ENCODE measurements at regions not wholly inside any gene's neighbourhood (a gene's known extent, or its start where the extent isn't known, plus 50 kb on each side); places are given as distances from the start of the nearest gene placed in this dataset.

DNA sequence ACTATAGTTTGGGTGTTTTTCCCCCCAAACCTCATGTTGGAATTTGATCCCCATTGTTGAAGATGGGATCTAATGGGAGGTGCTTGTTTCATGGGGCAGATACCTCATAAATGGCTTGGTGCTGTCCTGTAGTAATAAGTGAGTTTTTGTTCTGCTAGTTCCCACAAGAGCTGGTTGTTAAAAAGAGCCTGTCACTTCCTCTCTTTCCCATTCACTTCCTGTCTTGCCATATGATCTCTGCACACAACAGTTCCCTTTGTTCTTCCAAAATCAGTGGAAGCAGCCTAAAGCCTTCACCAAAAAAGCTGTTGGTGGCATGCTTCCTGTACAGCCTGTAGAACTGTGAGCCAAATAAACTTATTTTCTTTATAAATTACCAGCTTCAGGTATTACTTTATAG, 768.2 kb upstream of the VRK2 start:
- H3K4me3 ChIP-seq, result no peak overlapping the region
- DNase-seq, result no peak
- no peak for ATAC-seq
- H3K27ac ChIP-seq, result no peak overlapping the region
- no peaks in the 10 kb centered on the region for H3K36me3 ChIP-seq (ENCODE audit: insufficient read depth in 1 of 2, low read depth in 1 of 2)
- intact Hi-C loops (cut with DNase I), result no loop called here
- H3K4me1 ChIP-seq, result no peaks in the 10 kb centered on the region
- H3K9me3 ChIP-seq, result peaks cover 3% of the 10 kb centered on the region
- H3K27me3 ChIP-seq (ENCODE audit: insufficient read depth in 3 of 3, low read length in 2 of 3), result no peaks in the 10 kb centered on the region
- TF ChIP-seq, protein P1, sequence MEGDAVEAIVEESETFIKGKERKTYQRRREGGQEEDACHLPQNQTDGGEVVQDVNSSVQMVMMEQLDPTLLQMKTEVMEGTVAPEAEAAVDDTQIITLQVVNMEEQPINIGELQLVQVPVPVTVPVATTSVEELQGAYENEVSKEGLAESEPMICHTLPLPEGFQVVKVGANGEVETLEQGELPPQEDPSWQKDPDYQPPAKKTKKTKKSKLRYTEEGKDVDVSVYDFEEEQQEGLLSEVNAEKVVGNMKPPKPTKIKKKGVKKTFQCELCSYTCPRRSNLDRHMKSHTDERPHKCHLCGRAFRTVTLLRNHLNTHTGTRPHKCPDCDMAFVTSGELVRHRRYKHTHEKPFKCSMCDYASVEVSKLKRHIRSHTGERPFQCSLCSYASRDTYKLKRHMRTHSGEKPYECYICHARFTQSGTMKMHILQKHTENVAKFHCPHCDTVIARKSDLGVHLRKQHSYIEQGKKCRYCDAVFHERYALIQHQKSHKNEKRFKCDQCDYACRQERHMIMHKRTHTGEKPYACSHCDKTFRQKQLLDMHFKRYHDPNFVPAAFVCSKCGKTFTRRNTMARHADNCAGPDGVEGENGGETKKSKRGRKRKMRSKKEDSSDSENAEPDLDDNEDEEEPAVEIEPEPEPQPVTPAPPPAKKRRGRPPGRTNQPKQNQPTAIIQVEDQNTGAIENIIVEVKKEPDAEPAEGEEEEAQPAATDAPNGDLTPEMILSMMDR (IDR thresholded peaks at IDR 0.05), result no peak

DNA sequence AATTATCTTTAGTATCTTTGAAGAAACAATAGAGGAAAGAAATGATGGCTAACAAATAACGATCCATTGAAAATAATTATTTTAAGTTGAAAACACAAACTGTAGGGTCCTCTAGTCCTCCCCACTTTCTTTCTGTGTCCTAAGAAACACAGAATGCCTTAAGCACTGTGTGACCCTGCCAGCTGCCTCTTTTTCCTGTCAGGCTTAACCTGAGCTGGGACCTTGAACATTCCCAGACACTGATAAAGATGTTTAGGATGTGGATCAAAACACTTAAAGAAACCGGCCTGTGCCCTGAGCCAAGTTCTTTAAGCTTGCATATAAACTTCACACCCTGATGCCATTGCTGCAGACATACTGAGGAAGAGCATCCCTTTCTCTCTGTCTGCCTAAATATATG, 755.4 kb upstream of the VRK2 start:
- DNase-seq (no peak), ATAC-seq (no peak)
- Histone ChIP-seq H3K27ac (no peak overlapping the region), H3K27me3 (ENCODE audit: insufficient read depth in 3 of 3, low read length in 2 of 3) (no peaks in the 10 kb centered on the region), H3K4me1 (no peaks in the 10 kb centered on the region), H3K4me3 (no peak overlapping the region), H3K9me3 (no peaks in the 10 kb centered on the region), H3K36me3 (ENCODE audit: insufficient read depth in 1 of 2, low read depth in 1 of 2) (no peaks in the 10 kb centered on the region)
- TF ChIP-seq, protein P1 (IDR thresholded peaks at IDR 0.05), result no peak
- WGBS, 3 donors, result 52 to 75% (median 58%) methylated on average over 2 of the region's 2 CpGs
- intact Hi-C loops (cut with DNase I), result no loop called here

DNA sequence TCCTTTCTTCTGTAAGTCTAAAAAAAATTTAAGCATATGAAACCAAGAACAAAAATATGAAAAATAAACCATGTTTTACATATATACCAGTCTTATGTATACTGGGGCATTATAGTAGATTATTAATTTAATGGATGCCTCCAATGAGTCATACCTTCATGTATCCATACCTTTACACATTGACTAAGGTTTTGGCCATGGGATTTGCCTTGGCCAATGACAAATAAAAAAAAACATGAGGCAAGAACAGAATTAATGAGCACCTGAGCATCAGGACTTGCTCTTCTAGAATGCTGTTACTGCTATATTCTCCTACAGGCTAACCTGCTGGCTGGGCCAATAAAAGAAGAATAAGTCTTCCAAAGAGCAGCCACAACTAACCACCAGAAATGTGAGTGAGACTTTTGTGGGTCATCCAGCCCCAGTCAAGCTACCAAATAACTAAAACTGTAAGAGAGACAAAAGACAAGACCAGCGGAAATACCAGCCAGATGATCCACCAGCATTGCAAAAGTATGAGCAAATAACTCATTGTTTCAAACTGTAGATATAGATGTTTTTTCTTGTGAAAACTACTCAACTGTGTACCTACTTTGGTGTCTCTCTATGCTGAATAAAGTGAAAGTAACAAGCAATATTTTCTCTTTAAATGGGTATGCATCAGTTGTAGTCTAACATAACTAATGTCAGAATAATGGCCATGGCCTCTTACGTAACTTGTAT, 749.6 kb upstream of the VRK2 start:
- no peaks in the 10 kb centered on the region for H3K27me3 ChIP-seq (ENCODE audit: insufficient read depth in 3 of 3, low read length in 2 of 3)
- intact Hi-C loops (cut with DNase I), result no loop called here
- WGBS, 3 donors, result 89 to 96% (median 96%) methylated on average over 2 of the region's 2 CpGs
- no peaks in the 10 kb centered on the region for H3K9me3 ChIP-seq
- H3K4me1 ChIP-seq, result no peaks in the 10 kb centered on the region
- no peak overlapping the region for H3K27ac ChIP-seq
- TF ChIP-seq, protein P1 (IDR thresholded peaks at IDR 0.05), result no peak
- DNase-seq (no peak), ATAC-seq (no peak)
- no peak overlapping the region for H3K4me3 ChIP-seq
- H3K36me3 ChIP-seq (ENCODE audit: insufficient read depth in 1 of 2, low read depth in 1 of 2), result no peaks in the 10 kb centered on the region

DNA sequence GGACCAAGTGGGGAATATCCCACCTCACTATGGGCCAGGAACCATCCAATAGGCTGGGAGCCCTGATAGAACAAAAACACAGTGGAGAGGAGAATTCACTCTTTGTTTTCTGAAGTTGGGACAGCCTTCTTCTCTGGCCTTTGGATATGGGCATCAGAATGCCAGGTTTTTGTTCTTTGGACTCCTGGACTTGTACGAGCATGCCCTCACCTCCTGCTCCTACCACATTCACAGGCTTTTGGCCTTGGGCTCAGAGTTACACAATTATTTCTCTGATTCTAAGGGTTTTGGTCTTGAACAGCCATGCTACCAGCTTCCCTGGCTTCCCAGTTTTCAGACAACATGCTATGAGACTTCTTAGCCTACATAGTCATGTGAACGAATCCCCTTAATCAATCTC, 732.9 kb upstream of the VRK2 start:
- TF ChIP-seq, protein P1 (IDR thresholded peaks at IDR 0.05), result no peak
- Histone ChIP-seq H3K4me1 (no peaks in the 10 kb centered on the region), H3K27ac (no peak overlapping the region), H3K9me3 (no peaks in the 10 kb centered on the region), H3K36me3 (ENCODE audit: insufficient read depth in 1 of 2, low read depth in 1 of 2) (no peaks in the 10 kb centered on the region), H3K4me3 (no peak overlapping the region), H3K27me3 (ENCODE audit: insufficient read depth in 3 of 3, low read length in 2 of 3) (no peaks in the 10 kb centered on the region)
- ATAC-seq (no peak), DNase-seq (no peak)
- intact Hi-C loops (cut with DNase I), result no loop called here
- 80 to 88% (median 85%) methylated on average over 2 of the region's 2 CpGs for WGBS, 3 donors

DNA sequence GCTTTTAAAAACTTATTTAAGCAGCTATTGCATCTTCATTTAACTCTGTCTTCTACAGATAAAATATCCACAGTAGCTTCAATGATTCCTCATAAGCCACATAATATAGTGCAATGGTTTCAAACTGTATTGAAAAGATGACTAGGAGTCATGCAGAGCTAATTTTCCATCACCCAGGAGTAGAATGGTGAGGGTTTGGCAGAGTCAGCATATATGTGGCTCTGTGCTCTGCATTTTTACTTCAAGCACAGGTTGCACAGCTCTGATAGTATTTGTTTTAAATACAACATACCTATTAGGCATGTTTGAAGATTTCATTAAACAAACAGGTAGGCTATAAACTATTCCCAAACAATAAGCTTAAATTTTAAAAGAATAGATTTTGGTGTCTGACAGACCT, 731.9 kb upstream of the VRK2 start:
- ATAC-seq (no peak), DNase-seq (no peak)
- TF ChIP-seq, protein P1 (IDR thresholded peaks at IDR 0.05), result no peak
- Histone ChIP-seq H3K27me3 (ENCODE audit: insufficient read depth in 3 of 3, low read length in 2 of 3) (no peaks in the 10 kb centered on the region), H3K4me3 (no peak overlapping the region), H3K4me1 (no peaks in the 10 kb centered on the region), H3K9me3 (no peaks in the 10 kb centered on the region), H3K27ac (no peak overlapping the region), H3K36me3 (ENCODE audit: insufficient read depth in 1 of 2, low read depth in 1 of 2) (no peaks in the 10 kb centered on the region)
- intact Hi-C loops (cut with DNase I), result no loop called here
